COR-L47 (cell line): ENCODE measurements at regions not wholly inside any gene's neighbourhood (a gene's known extent, or its start where the extent isn't known, plus 50 kb on each side); places are given as distances from the start of the nearest gene placed in this dataset.
A peak's percentile ranks its signal among the peaks of the same experiment; 100 is the strongest.
"Not testable (repeated sequence)": the region's sequence is repeated elsewhere in the genome, so short reads cannot be mapped to it uniquely, and the experiment has no call there.

ENCODE experiments used
- DNase-seq: peaks from one replicate; lab custom pipeline; 2025; lab: John Stamatoyannopoulos, UW

DNA sequence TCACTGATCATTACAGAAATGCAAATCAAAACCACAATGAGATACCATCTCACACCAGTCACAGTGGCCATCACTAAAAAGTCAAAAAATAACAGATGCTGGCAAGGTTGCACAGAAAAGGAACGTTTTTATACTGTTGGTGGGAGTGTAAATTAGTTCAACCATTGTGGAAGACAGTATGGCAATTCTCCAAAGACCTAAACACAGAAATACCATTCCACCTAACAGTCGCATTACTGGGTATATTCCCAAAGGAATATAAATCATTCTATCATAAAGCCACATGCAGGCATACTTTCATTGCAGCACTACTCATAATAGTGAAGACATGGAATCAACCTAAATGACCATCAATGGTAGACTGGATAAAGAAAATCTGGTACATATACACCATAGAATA is 83.2 kb upstream of the ARID5B start:
- DNase-seq: not testable (repeated sequence)

DNA sequence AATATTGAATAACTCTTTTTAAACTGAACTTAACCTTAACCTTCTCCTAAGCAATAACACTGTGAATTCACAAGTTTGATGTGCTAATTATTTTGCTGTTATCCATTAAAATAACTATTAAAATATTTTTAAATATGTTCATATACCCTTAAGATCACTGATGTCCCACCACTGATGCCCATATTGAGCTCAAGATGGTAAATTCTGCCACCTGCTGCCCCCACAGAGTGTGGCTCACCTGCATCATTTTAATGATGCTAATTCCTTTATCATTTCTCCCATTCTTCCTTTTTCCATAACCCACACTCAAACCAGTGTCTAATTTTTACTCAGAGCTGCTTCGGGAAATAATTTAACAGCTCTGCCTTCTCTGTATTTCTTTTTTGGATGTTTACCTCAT is 82.3 kb upstream of the ARID5B start:
- peak; percentile 8 for DNase-seq

DNA sequence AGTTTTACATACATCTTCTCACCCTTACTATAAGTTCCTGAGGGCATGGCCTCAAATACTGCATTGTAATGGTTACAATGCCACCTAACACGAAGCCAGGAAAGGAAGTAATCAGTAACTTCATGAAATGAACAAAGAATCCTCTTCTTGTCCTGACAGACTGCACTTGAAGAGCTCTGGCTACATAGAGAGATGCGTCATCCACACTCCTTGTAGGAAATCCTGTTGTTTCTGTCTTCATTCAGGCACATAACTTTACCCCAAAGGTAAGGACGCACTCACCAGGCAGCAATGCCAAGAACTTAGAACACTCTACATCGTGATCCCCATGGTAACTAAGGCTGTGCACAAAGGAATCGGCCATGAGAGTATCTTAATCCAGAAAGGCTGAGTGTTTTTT is 80.3 kb upstream of the ARID5B start:
- no peak for DNase-seq

DNA sequence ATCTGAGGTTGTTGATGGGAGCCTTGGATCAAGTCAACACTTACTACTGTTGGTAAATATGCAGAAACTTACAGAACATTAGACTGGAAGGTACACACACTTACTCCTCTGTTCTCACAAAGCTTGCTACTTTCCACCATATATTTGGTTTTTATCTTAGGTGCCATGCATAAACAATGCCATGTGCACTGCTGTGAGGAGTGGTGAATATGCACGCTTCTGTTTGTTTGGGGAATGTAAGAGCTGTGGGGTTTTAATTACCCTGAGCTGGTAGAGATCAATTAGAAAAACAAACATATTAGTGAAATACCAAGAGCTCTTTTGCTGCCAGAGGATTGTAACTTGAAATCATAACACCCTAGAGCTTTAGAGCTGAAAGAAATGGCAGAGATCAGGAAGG is 79.8 kb upstream of the ARID5B start:
- DNase-seq: peak; percentile 55

DNA sequence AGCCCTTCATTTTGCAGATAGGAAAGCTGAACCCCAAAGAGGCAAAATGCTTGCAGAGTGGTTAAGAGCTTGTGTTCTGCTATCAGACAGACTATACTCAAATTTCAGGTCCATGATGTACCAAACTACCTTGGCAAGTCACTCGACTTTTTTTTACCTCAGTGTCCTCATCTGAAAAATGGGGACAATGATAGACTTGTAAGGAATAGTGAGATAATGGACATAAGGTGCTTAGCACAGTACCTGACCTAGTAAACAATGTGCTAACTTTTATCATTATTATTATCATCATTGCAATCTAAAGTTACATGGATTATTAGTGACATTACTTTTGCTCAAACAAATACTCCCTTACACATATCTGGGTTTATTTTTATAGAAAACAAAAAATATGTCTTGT is 79.4 kb upstream of the ARID5B start:
- DNase-seq: no peak

DNA sequence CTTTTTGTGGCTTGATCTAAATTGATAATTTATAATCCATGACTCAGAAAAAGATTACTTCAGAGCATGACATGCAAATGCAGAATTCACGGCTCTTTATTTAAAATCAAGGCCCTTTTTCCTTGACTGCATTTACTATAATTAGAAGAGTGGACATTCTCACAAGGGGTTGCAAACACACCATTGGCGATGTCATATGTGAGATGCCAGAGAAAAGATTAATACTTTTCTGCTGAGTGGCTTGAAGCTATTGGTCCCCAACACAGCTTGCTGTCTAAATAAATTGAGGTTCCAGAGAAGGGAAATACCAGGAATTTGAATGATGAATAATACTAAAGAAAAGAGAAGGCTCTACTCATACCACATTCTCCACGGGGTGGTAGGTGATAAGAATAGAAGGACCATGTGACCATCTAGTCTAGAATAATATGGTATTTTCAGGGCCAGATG is 78.7 kb upstream of the ARID5B start:
- no peak for DNase-seq

DNA sequence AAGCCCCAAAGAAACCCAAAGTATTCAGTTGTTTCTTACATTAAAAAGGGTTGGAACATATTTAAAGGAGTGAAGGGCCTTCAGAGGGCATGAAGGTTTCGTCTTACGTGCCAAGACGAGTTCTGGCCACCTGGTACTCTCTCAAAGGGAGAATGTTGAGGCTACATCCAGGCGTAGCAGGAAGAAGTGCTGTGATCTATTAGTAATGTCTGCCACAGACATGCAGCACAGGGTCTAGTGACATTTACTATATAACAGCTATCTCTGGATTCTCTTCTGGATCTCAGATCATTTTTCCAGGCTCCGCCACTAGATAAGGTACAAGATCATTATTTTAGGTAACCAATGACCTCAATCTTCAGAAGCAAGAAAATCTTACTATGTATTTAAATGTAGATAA is 76.5 kb upstream of the ARID5B start:
- no peak for DNase-seq

DNA sequence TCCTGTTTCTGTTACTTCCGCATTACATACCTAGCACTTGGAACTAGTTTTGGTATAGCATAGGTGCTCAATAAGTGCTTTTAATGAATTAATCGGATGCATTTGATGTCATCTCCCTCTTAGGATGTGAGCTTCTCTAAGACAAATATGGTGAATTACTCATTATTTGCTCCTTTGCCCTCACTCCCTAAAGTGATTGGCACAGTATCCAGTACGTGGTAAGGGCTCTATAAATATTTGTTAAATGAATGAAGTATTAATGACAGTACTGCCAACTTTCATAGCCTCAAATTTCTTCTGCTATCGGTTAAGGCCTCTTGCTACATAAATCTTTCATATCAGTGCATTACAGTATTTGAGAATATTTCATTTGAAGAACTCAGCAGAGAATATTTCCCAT is 75.9 kb upstream of the ARID5B start:
- no peak for DNase-seq

DNA sequence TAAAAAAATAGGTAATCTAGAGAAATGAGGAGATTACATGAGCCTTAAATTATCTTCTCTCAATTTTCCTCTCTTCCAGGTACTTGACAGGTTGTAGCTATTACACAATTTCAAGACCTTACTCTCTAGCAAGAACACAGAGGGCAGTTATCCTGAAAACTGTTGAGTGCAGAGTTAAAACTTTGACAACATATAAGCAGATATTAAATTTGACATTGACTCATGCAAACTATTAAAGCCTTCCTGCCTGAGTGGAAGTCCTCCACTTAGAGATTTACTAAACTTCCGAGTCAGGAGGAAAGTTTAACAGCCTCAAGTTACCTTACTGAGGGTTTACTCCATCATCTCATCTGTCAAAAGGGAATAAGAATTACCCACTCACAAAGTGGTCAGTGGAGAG is 73.5 kb upstream of the ARID5B start:
- DNase-seq: no peak

DNA sequence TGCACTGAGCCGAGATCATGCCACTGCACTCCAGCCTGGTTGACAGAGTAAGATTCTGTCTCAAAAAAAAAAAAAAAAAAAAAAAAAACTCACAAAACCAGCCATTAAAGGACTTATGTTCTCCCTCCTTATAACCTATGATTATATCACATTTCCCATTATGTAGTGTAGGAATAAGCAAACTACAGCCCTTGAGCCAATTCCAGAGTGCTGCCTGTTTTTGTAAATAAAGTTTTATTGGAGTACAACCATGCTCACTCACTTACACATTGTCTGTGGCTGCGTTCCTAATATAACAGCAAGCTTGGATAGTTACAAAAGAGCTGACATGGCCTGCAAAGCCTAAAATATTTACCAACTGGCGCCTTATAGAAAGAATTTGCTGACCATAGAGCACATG is 72.7 kb upstream of the ARID5B start:
- DNase-seq: no peak

DNA sequence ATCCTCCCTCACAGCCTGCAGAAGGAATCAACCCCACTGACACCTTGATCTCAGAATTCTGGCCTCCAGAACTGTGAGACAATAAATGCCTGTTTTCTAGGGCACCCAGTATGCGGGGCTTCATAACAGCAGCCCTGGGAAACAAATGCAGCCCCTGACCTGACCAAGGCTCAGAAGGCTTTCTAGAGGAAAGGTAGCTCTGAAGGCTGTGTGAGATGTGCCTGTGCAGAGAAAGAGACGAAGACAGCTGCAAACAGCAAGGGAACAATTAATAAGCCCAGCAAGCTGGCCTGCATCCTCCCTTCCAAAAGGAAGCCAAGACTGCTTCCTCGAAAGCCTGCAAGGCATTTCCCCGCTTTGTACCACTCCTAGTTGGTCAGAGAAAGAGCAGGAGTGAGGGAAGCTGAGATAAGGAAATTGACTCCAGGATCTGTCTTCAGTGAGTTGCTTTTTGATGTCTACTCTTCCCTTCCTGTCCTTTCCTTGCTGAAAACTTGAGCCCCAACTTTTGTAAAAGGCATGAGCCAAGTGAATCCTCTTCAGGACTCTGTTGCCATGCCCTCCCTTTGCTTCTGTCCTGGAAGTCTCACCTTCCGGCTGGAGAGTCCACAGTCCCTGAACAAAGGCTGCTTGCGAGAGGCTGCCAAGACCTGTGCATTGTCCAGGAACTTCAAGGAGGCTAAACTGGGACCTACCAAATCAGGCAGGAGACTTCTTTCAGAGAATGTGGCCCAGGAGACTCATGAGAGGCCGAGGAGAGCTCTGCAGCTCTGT is 71.2 kb upstream of the ARID5B start:
- DNase-seq: no peak

DNA sequence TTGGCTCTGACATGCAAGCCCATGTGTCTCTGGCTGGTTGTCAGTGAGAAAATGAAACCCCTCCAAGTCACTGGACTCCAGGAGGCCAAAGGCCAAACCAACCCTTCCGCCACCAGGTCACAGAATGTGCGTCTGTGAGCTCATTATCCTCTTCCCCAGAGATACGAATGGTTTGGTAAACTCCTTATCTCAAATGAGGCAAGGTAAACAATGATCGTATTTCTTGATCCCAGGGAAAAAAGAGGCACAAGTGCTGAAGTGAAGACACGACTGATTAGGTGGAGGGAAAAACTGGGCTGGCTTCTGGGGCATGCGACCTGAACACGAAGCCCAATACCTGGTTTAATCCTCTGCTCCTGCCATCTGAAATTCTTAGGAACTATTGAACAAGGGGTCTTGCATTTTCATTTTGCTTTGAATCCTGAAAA is 70.6 kb upstream of the ARID5B start:
- no peak for DNase-seq

DNA sequence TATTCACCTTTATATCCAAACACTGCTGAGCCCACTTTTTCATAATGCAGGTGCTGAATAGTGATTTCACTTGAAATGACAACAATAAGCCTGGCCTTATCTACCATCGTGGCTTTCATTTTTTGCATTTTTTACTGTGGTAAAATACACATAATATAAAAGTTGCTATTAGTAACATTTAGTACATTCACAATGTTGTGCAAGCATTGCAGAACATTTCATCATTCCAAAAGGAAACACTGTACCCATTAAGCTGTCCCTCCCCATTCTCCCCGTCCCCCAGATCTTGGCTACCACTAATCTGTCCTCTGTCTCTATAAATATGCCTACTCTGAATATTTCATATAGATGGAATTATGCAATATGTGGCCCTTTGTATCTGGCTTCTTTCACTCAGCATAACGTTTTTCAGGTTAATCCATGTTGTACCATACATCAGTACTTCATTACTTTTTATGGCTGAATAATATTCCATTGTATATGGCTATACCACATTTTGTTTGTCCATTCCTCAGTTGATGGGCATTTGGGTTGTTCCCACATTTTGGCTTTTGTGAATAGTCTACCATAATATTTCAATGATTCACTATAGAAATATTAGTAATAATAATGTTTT is 68.5 kb upstream of the ARID5B start:
- no peak for DNase-seq

DNA sequence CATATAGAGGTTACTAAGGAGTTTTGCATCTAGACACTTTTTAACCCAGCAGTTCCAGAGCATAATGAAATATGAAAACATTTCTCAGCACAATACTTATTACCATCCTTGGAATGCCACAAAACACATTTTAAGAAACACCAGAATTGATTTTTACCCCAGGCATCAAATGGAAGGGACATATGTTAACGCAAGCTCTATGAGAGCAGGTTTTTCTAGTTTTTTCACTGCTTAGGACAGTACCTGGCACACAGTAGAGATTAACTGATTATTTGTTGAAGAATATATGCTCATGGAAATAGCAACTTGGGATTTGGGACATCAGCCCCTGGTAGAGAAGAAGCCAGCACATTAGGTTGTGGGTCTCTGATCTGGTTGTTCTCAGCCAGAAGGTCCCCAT is 67.0 kb upstream of the ARID5B start:
- no peak for DNase-seq

DNA sequence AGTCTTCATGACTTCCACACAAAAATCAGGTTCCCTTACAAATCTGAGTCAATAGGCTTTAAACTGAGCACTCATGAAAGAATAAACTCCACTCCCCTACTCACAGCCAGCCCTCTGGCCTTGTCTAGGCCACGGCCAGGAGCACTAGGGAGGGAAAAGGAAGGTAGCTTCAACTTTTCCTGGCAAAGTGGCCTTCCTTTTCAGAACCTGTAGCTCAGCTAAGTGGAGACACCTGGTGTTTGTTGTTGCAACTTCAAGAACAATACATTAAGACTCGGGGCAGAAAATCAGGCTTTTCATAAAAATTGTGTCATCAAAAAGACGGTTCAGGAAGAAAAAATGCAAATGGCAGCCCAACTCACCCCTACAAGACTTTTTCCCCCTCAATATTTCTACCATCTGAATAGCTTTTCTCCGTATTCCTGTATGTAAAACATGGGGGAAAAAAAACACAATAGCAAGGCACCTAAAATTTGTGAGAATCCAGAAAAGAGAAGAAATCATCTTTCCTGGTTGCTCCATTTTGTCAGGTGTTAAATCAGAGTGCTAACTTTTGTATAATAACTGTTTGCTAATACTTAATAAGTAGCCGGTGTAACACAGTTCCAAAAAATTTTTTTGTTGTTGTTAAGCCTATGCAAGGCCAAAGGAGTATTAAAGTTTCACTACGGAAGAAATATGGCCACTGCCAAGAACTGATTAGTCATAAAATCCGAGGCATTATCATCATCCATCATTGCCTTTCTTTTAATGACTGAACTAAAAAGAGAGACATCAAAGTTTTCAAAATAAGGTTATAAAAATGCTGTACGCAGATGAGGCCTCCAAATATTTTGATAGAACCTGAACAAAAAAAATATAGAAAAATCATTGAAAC is 66.2 kb upstream of the ARID5B start:
- DNase-seq: peak; percentile 7

DNA sequence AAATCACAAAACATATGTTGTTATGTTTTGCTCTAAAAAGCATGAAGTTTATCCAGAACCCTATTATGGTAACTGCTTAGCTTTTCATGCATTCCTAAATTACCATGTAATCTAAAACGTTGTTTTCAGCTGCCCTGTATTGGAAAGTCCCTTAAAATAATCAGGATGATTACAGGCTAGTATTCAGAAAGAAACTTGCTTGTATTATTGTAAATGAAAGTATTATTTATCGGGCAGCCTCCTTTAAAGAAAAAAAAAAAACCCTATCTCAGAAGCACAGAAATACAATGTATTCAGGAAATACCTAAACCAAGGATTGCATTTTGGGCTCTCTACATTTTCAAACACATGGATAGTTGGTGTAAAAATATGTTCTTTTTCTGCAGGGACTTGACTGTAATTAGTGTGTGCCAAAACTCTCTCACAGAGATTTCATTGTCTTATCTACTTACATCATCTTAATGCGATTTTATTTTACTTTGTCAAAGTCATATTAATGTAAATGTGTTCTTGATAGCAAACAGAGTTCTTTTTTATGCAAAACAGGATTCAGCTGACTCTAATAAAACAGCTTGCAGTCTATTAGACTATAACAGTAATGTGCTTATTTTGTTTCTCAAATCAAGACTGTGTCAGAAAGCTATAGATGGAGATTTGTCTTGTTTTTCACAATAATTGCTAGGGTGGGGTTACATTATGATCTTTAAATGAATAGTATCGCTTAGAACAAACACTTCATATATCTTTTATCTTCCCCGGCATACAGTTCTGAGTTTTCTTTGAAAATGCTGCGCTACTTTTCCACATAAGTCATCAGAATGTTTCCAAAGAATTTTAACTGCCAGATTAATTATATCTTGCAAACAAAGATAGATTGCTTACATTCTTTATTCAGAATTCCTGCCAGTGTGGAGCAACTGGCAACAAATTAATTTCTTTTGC is 65.3 kb upstream of the ARID5B start:
- DNase-seq: no peak

DNA sequence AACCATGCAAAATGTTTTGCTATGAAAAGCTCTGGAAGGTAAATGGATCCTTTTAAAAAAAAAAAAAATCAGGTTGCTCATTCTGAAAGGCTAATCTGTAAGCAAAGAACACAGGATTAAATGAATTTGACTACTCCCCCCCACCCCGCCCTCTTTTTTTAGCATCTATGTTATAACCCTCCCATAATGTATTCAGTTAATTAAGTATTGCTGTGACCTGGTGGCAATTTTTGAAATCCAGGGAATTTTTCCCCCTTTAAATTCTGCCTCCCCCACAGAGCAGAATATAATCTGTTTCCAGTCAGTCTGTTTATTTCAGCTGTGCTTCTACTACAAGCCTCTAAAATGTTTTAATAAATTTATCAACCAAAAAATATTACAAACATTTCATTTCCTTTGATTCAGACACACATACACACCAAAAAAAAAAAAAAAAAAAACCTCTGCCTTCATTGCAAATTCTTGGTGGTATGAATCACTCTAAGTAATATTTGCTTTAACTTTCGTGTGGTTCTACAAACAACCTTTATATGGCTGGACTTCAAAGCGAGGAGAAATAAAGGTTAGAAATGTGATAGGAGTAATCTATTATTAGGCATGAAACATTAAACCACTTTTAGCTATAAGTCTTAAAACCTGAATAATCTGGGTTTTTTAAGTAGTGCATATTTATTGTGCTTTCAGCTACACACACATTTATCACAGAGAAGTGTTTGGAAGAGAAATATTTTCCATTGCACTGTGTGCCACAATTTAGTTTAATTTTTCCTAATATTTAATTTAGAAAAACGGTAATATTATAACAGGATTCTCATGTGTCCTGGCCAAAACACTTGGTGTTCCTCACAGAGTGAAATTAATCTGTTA is 64.4 kb upstream of the ARID5B start:
- no peak for DNase-seq

DNA sequence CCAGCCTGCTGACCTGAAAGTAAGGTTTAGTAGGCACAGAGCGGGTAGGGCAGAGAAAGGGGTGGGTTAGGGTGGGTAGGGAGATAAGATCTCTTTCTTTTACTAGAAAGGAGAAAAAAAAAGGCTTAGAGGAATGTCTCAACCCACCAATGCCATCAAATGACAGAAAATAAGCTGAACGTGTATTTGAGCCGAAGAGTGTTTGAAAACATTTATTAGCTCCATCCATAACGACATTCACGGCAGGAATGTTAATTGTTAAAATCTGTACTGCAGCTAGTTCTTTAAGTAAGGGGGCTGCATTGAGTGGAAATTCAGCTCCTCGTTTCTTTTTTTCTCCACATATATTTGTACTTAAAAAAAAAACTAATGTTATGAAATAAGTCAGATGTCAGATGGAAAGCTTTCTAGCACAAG is 63.7 kb upstream of the ARID5B start:
- DNase-seq: no peak

DNA sequence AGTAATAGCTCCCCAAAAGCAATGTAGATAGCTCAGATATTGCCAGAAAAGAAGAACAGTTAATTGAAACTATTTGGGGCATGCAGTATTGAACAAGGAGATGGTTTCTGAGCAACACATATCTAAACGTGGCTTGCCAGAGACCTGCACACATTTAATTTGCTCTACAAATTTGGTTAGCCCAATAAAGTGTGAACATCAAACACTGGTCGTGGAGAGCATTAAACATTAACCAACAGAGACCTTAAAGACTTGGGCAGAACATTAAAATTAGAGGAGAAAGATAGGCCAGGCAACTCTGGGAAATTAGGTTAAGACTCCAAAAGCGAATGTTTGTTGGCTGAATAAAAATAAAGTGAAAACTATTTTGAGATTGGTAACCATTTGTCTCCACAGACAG is 61.6 kb upstream of the ARID5B start:
- no peak for DNase-seq

DNA sequence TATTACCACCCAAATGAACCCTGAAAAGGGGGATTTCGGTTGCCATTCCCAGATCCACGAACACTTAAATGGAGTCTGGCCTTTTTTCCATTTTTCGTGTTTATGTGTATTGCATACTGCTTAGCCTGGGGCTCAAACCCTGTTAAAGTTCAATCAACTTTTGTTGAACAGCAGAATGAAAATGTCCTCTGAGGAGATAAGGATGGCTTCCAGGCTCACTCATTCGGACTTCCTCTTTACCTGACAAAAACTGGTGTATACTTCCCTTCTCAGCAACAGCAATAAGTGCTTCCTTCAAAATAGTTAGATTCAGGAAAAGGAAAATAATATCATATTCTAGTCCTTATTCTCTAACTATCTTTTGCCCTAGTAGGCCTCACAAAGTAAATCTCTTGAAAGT is 61.1 kb upstream of the ARID5B start:
- no peak for DNase-seq
